ENCODE measurements at regions not wholly inside any gene's neighbourhood (a gene's known extent, or its start where the extent isn't known, plus 50 kb on each side); places are given as distances from the start of the nearest gene placed in this dataset.

- no peak for TF ChIP-seq POLR2AphosphoS5 (IDR thresholded peaks at IDR 0.05; ENCODE audit: low read depth, low read length)
- TF ChIP-seq POLR2A (IDR thresholded peaks at IDR 0.05; ENCODE audit: low read depth, low read length), result no peak
- no peak for TF ChIP-seq TAF1 (IDR thresholded peaks at IDR 0.05; ENCODE audit: borderline replicate concordance, low read depth, low read length)
These were observed 192.6 kb upstream of the RASA1 start for GRCh38 chr5:87074934-87075541.
